ENCODE measurements at regions not wholly inside any gene's neighbourhood (a gene's known extent, or its start where the extent isn't known, plus 50 kb on each side); places are given as distances from the start of the nearest gene placed in this dataset.

DNA sequence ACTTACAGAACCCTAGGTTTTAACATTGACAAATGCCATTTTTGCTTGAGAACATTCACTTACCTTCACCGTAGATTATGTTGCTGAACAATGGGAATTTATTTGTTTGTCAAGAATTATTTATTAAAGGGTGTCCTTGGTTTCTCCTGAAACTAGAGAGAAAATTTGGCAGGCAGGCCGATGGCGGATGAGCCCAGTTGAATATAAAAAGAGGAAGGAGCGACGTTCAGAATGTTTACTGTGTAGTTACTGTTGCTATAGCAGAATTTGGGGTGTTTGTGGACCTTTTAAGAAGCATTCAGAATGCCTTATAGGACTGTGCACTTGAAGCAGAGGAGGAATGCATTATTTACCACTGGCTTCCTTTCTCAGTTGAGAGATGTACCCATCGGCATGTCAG lies 268.2 kb downstream of the CDH10 start:
- Histone ChIP-seq H3K4me3 (no peak overlapping the region), H3K4me1 (no peaks in the 10 kb centered on the region), H3K36me3 (ENCODE audit: low read depth, missing control alignments) (no peaks in the 10 kb centered on the region), H3K27me3 (no peaks in the 10 kb centered on the region), H3K9me3 (no peaks in the 10 kb centered on the region), H3K27ac (no peak overlapping the region)
- intact Hi-C loops (cut with DNase I; ENCODE audit: low total_unique reads) = no loop called here
- TF ChIP-seq CTCF (IDR thresholded peaks at IDR 0.05) (no peak), POLR2A (IDR thresholded peaks at IDR 0.05) (no peak)
- no peak for DNase-seq
- WGBS, 2 donors = 53 to 67% methylated on average over 6 of the region's 6 CpGs

DNA sequence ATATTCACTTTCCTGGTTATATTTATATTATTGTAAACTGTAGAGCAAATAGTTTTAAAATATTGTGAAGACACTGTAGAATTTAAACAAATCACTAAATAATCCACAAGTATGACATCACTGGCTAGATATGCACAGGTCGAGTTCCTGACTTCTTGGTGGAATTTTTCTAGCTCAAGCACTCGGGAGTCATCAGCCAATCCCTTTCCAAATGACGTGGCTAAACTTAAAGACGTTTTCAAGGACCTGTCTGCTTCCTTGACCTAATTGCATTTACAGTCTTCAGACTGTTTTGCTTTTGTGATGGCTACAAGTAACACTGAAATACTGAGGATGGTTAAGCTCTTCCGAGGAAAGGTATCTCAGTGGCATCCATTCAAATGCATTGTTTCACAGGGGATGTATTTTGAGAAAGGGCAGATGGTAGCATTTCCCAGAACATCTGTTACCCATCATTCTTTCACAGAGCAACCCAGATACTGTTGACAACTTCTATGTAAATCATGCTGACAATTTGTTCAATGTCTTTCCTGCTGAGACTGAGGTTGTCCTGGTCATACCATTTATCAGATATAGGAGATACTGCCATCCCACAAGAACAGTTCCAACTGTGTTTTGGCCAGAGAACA lies 262.8 kb downstream of the CDH10 start:
- Histone ChIP-seq H3K27ac (no peak overlapping the region), H3K4me1 (no peaks in the 10 kb centered on the region), H3K36me3 (ENCODE audit: low read depth, missing control alignments) (no peaks in the 10 kb centered on the region), H3K27me3 (no peaks in the 10 kb centered on the region), H3K9me3 (no peaks in the 10 kb centered on the region), H3K4me3 (no peak overlapping the region)
- TF ChIP-seq CTCF (IDR thresholded peaks at IDR 0.05) (no peak), POLR2A (IDR thresholded peaks at IDR 0.05) (no peak)
- 8 to 11% methylated on average over 5 of the region's 5 CpGs for WGBS, 2 donors
- DNase-seq = no peak
- intact Hi-C loops (cut with DNase I; ENCODE audit: low total_unique reads) = no loop called here

DNA sequence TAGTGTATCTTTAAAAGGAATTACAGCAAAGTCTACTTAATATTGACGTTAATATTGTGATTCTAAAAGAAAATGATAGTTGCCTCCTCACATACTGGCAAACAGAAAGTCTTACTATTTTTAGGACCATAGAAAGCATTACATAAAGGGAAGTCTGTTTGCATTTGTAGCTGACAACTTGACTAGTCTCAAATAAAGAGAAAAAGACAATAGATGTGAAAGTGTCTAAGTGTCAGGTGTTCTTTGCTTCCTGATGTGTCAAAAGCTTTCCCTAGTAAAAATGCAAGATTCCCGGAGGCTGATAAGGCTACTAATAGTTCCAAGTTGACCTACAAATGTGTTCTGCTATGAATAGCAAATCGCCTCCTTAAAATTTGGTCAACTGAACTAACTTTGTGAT lies 259.7 kb downstream of the CDH10 start:
- Histone ChIP-seq H3K27me3 (no peaks in the 10 kb centered on the region), H3K4me1 (no peaks in the 10 kb centered on the region), H3K27ac (no peak overlapping the region), H3K36me3 (ENCODE audit: low read depth, missing control alignments) (no peaks in the 10 kb centered on the region), H3K9me3 (no peaks in the 10 kb centered on the region), H3K4me3 (no peak overlapping the region)
- no peak for DNase-seq
- intact Hi-C loops (cut with DNase I; ENCODE audit: low total_unique reads) = no loop called here
- 62 to 64% methylated on average over 3 of the region's 3 CpGs for WGBS, 2 donors
- no peak for TF ChIP-seq CTCF (IDR thresholded peaks at IDR 0.05)
- no peak for TF ChIP-seq POLR2A (IDR thresholded peaks at IDR 0.05)

GRCh38 chr5:24385617-24386016 lies 259.2 kb downstream of the CDH10 start:
- Histone ChIP-seq H3K4me1 (no peaks in the 10 kb centered on the region), H3K36me3 (ENCODE audit: low read depth, missing control alignments) (no peaks in the 10 kb centered on the region), H3K27ac (no peak overlapping the region), H3K27me3 (no peaks in the 10 kb centered on the region), H3K9me3 (no peaks in the 10 kb centered on the region), H3K4me3 (no peak overlapping the region)
- DNase-seq = no peak
- TF ChIP-seq CTCF (IDR thresholded peaks at IDR 0.05) (no peak), POLR2A (IDR thresholded peaks at IDR 0.05) (no peak)
- intact Hi-C loops (cut with DNase I; ENCODE audit: low total_unique reads) = no loop called here
- WGBS, 2 donors = 93 to 97% methylated on average over 1 of the region's 1 CpG

DNA sequence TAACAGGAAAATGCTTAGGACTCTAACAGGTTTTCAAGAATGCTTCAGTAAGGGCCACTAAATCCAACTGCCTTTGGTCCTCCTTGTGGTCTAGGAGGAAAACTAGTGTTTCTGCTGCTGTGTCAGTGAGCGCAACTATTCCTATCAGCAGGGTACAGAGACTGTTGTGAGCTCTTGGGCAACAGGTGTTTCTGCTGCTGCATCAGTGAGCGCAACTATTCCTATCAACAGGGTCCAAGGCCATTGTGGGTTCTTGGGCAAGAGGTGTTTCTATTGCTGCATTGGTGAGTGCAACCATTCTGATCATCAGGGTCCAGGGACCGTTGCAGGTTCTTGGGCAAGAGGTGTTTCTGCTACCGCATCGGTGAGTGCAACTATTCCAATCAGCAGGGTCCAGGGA lies 256.3 kb downstream of the CDH10 start:
- no peaks in the 10 kb centered on the region for H3K4me1 ChIP-seq
- H3K4me3 ChIP-seq = no peak overlapping the region
- TF ChIP-seq POLR2A (IDR thresholded peaks at IDR 0.05) (no peak), CTCF (IDR thresholded peaks at IDR 0.05) (no peak)
- no peaks in the 10 kb centered on the region for H3K36me3 ChIP-seq (ENCODE audit: low read depth, missing control alignments)
- no peak overlapping the region for H3K27ac ChIP-seq
- intact Hi-C loops (cut with DNase I; ENCODE audit: low total_unique reads) = no loop called here
- DNase-seq = no peak
- WGBS, 2 donors = 93 to 96% methylated on average over 3 to 5 of the region's 5 CpGs
- H3K27me3 ChIP-seq = no peaks in the 10 kb centered on the region
- H3K9me3 ChIP-seq = no peaks in the 10 kb centered on the region
